Esophagus squamous epithelium (tissue), 4 donors: ENCODE measurements at regions not wholly inside any gene's neighbourhood (a gene's known extent, or its start where the extent isn't known, plus 50 kb on each side); places are given as distances from the start of the nearest gene placed in this dataset.

Source experiments
- POLR2A ChIP-seq, 4 donors: fragments of 450-650 bp; IDR thresholded peaks; one replicate each; pipeline ENCODE4 v1.6.1; 2017; ENCODE audit warnings: antibody characterized with exemption in 4 of 4, mild to moderate bottlenecking in 4 of 4, moderate library complexity in 3 of 4
- TF ChIP-seq, protein P1 (sequence below), 6 experiments: fragments of 450-650 bp in 4 of 6; fragments of 200-600 bp in 2 of 6; sonication (generic) in 2 of 6; IDR thresholded peaks; one replicate each; pipeline ENCODE4 v1.5.1; 2016 to 2019; ENCODE audit warnings: antibody characterized with exemption in 6 of 6, mild to moderate bottlenecking in 4 of 6, moderate library complexity in 4 of 6

GRCh38 chr2:124999906-125000305 lies 974.8 kb downstream of the CNTNAP5 start:
- TF ChIP-seq, protein P1, sequence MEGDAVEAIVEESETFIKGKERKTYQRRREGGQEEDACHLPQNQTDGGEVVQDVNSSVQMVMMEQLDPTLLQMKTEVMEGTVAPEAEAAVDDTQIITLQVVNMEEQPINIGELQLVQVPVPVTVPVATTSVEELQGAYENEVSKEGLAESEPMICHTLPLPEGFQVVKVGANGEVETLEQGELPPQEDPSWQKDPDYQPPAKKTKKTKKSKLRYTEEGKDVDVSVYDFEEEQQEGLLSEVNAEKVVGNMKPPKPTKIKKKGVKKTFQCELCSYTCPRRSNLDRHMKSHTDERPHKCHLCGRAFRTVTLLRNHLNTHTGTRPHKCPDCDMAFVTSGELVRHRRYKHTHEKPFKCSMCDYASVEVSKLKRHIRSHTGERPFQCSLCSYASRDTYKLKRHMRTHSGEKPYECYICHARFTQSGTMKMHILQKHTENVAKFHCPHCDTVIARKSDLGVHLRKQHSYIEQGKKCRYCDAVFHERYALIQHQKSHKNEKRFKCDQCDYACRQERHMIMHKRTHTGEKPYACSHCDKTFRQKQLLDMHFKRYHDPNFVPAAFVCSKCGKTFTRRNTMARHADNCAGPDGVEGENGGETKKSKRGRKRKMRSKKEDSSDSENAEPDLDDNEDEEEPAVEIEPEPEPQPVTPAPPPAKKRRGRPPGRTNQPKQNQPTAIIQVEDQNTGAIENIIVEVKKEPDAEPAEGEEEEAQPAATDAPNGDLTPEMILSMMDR (IDR thresholded peaks at IDR 0.05): no peak
- TF ChIP-seq POLR2A (IDR thresholded peaks at IDR 0.05): no peak
